K562 (cell line): ENCODE measurements at regions not wholly inside any gene's neighbourhood (a gene's known extent, or its start where the extent isn't known, plus 50 kb on each side); places are given as distances from the start of the nearest gene placed in this dataset.

Source experiments
- ATAC-seq: fragments of 200-7000 bp; cut with Tn5 transposase; 3 replicates; pipeline ENCODE4 v1.9.1; 2020; ENCODE audit warnings: moderate library complexity
- BruUV-seq: library from RNA; stranded (reverse); fragments of 400-500 nt; replicated peaks from 2 replicates; lab custom pipeline; 2021; lab: Mats Ljungman, UMichigan
- CTCF ChIA-PET: fragments of 300-600 bp; formaldehyde crosslinking; extraction: SDS; loops from one replicate; lab custom pipeline; 2021; ENCODE audit warnings: low intra/inter-chr PET ratio; lab: Yijun Ruan, JAX
- POLR2A ChIA-PET: fragments of 300-600, 350-650 bp; sonication (Branson Sonifier 250); formaldehyde crosslinking; extraction: SDS; loops from one replicate; lab custom pipeline; 2021; ENCODE audit warnings: antibody characterized with exemption, inconsistent platforms; lab: Yijun Ruan, JAX
- DNase-seq, 4 experiments: peaks; one replicate each; pipeline versions ENCODE4 v3.0.0 to v3.0.0-alpha.2; 2011 to 2018; ENCODE audit warnings: low spot score in 3 of 4, mixed read lengths in 3 of 4; ENCODE audit errors: extremely low read depth in 1 of 4
- FAIRE-seq: peaks from 2 replicates; lab custom pipeline; 2011; peaks lifted over from hg19 to GRCh38; lab: Jason Lieb, UNC
- H2AFZ ChIP-seq: 2 replicates; pipeline ENCODE4 v1.6.0; 2011; ENCODE audit warnings: low read depth, low read length, control low read depth, inconsistent platforms
- H3K27ac ChIP-seq: fragments of 200-600 bp; 3 replicates; pipeline ENCODE4 v1.8.0; 2011; ENCODE audit warnings: low read depth, mild to moderate bottlenecking, control low read depth, inconsistent platforms, low read length, moderate library complexity, mixed read lengths; ENCODE audit errors: extremely low read depth
- H3K27me3 ChIP-seq, 2 experiments: fragments of 300-600 bp in 1 of 2; 2 replicates in 1 of 2; 3 replicates in 1 of 2; pipeline versions ENCODE4 v1.6.0 to v1.8.0; 2011; ENCODE audit warnings: inconsistent platforms in 2 of 2, low read length in 2 of 2, mild to moderate bottlenecking in 1 of 2, mixed read lengths in 1 of 2, moderate library complexity in 1 of 2; ENCODE audit not compliant: control insufficient read depth in 2 of 2, insufficient read depth in 2 of 2
- H3K36me3 ChIP-seq: fragments of 300-600 bp; 3 replicates; pipeline ENCODE4 v1.8.0; 2011; ENCODE audit warnings: mild to moderate bottlenecking, low read length, inconsistent platforms; ENCODE audit not compliant: control insufficient read depth, insufficient read depth
- H3K4me1 ChIP-seq, 2 experiments: fragments of 200-600 bp in 1 of 2; replicated peaks in 1 of 2; 2 replicates in 1 of 2; 3 replicates in 1 of 2; pipeline versions ENCODE4 v1.5.1 to v1.8.0; 2011; ENCODE audit warnings: inconsistent platforms in 2 of 2, low read length in 2 of 2, mild to moderate bottlenecking in 1 of 2, mixed read lengths in 1 of 2, moderate library complexity in 1 of 2; ENCODE audit not compliant: control insufficient read depth in 2 of 2, insufficient read depth in 2 of 2
- H3K4me2 ChIP-seq: 2 replicates; pipeline ENCODE4 v1.6.1; 2011; ENCODE audit warnings: low read length, control low read depth, inconsistent platforms, mixed read lengths; ENCODE audit not compliant: insufficient read depth
- H3K4me3 ChIP-seq: fragments of 200-600 bp; sonication (generic), shearing (Covaris generic); 2 replicates; pipeline ENCODE4 v1.5.1; 2016; ENCODE audit warnings: control low read depth, inconsistent platforms
- H3K79me2 ChIP-seq: fragments of 200-600 bp; 3 replicates; pipeline ENCODE4 v1.8.0; 2011; ENCODE audit warnings: low read length, inconsistent platforms; ENCODE audit not compliant: control insufficient read depth, insufficient read depth
- H3K9ac ChIP-seq, 2 experiments: 2 replicates each; pipeline versions ENCODE4 v1.6.0 to v1.6.1; 2011; ENCODE audit warnings: low read depth in 2 of 2, low read length in 2 of 2, control low read depth in 1 of 2, inconsistent platforms in 1 of 2, mild to moderate bottlenecking in 1 of 2, mixed read lengths in 1 of 2; ENCODE audit not compliant: insufficient read depth in 1 of 2
- H3K9me1 ChIP-seq: one replicate; pipeline ENCODE4 v1.6.0; 2011; ENCODE audit warnings: inconsistent platforms, mild to moderate bottlenecking, low read length, moderate library complexity; ENCODE audit not compliant: control insufficient read depth, insufficient read depth
- H3K9me3 ChIP-seq: replicated peaks from 2 replicates; pipeline ENCODE4 v1.5.1; 2011; ENCODE audit warnings: low read depth, low read length, inconsistent platforms; ENCODE audit not compliant: control insufficient read depth, insufficient read depth
- H4K20me1 ChIP-seq: replicated peaks from 2 replicates; pipeline ENCODE4 v1.6.1; 2011; ENCODE audit warnings: low read length, inconsistent platforms, mixed read lengths; ENCODE audit not compliant: control insufficient read depth, insufficient read depth
- FOS ChIP-seq: IDR thresholded peaks from 3 replicates; pipeline ENCODE4 v1.6.1; 2011; ENCODE audit not compliant: insufficient read length; ENCODE audit errors: extremely low read depth
- RBM34 ChIP-seq: fragments of 200-400 bp; formaldehyde crosslinking; IDR thresholded peaks from 2 replicates; pipeline ENCODE4 v1.6.1; 2018; ENCODE audit warnings: low read length, borderline replicate concordance; ENCODE audit not compliant: insufficient read depth
- TBL1XR1 ChIP-seq, 2 experiments: IDR thresholded peaks; 2 replicates each; pipeline ENCODE4 v1.6.1; 2012; ENCODE audit warnings: improper control_type of control experiment in 2 of 2, low read length in 2 of 2, mild to moderate bottlenecking in 1 of 2
- TEAD4 ChIP-seq, 2 experiments: sonication (generic) in 1 of 2; formaldehyde crosslinking in 1 of 2; IDR thresholded peaks; 2 replicates each; pipeline versions ENCODE4 v1.6.1 to v1.8.0; 2012 to 2022; ENCODE audit warnings: borderline replicate concordance in 1 of 2, inconsistent platforms in 1 of 2, low read length in 1 of 2, mild to moderate bottlenecking in 1 of 2, missing genetic modification reagents in 1 of 2
- ZNF668 ChIP-seq: fragments of 250-450 bp; sonication (Bioruptor Pico); IDR thresholded peaks from 2 replicates; pipeline ENCODE4 v1.8.0; 2022; ENCODE audit warnings: mild to moderate bottlenecking, inconsistent platforms
- WGBS: fragments of 100-300 bp; shearing (Covaris generic); methylation state at CpG from one replicate; pipeline ENCODE4 v1.1.6; 2016; ENCODE audit warnings: low coverage, mixed read lengths; ENCODE audit not compliant: insufficient coverage; ENCODE audit errors: missing lambda C conversion rate; 5-methylcytosine and 5-hydroxymethylcytosine counted together
- in situ Hi-C: fragments of 300-500 bp; cut with MboI; formaldehyde crosslinking; loops from 4 replicates; pipeline ENCODE4 v1.15.0; 2018; ENCODE audit warnings: inconsistent platforms, mixed read lengths
- intact Hi-C: fragments of 100-400 bp; cut with micrococcal nuclease; formaldehyde crosslinking; loops from 2 replicates; pipeline ENCODE4 v1.14.2; 2022
- TF ChIP-seq, protein P1 (sequence below): IDR thresholded peaks from 3 replicates; pipeline ENCODE4 v1.6.1; 2011; ENCODE audit warnings: borderline replicate concordance, mild to moderate bottlenecking; ENCODE audit not compliant: insufficient read length, insufficient read depth
- TF ChIP-seq, protein P2 (sequence below): IDR thresholded peaks from 2 replicates; pipeline ENCODE4 v1.6.1; 2016; ENCODE audit warnings: missing genetic modification characterization, missing compliant biosample characterization

- Histone ChIP-seq H3K9ac (no peak overlapping the region), H3K36me3 (no peaks in the 10 kb centered on the region), H2AFZ (no peak overlapping the region), H3K9me3 (no peaks in the 10 kb centered on the region), H3K27ac (no peak overlapping the region), H3K27me3 (peaks cover 0 to 2% of the 10 kb centered on the region in 2 experiments; a peak in 2 of 5 replicates), H3K9me1 (no peaks in the 10 kb centered on the region), H3K4me2 (no peak overlapping the region), H4K20me1 (no peaks in the 10 kb centered on the region), H3K4me1 (no peaks in the 10 kb centered on the region), H3K79me2 (no peaks in the 10 kb centered on the region), H3K4me3 (no peak overlapping the region)
- TF ChIP-seq FOS (no peak), RBM34 (no peak), TBL1XR1 (IDR thresholded peaks at IDR 0.05; ENCODE audit: low read length in 2 of 2) (no peak), TEAD4 (IDR thresholded peaks at IDR 0.05; ENCODE audit: low read length) (no peak), TEAD4 (CRISPR knock-in tag; IDR thresholded peaks at IDR 0.05; ENCODE audit: borderline replicate concordance) (no peak), ZNF668 (CRISPR knock-in tag) (no peak)
- TF ChIP-seq, protein P1, sequence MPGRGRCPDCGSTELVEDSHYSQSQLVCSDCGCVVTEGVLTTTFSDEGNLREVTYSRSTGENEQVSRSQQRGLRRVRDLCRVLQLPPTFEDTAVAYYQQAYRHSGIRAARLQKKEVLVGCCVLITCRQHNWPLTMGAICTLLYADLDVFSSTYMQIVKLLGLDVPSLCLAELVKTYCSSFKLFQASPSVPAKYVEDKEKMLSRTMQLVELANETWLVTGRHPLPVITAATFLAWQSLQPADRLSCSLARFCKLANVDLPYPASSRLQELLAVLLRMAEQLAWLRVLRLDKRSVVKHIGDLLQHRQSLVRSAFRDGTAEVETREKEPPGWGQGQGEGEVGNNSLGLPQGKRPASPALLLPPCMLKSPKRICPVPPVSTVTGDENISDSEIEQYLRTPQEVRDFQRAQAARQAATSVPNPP = no peak
- TF ChIP-seq, protein P2, sequence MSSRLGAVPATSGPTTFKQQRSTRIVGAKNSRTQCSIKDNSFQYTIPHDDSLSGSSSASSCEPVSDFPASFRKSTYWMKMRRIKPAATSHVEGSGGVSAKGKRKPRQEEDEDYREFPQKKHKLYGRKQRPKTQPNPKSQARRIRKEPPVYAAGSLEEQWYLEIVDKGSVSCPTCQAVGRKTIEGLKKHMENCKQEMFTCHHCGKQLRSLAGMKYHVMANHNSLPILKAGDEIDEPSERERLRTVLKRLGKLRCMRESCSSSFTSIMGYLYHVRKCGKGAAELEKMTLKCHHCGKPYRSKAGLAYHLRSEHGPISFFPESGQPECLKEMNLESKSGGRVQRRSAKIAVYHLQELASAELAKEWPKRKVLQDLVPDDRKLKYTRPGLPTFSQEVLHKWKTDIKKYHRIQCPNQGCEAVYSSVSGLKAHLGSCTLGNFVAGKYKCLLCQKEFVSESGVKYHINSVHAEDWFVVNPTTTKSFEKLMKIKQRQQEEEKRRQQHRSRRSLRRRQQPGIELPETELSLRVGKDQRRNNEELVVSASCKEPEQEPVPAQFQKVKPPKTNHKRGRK (tag) = peak; percentile 93
- DNase-seq (no peak), FAIRE-seq (no peak), ATAC-seq (no peak)
- intact Hi-C loops = no loop called here
- ChIA-PET CTCF (no interaction called here), POLR2A (no interaction called here)
- 0% methylated on average over 3 of the region's 3 CpGs for WGBS
- no TSS peak for BruUV-seq
- in situ Hi-C loops = no loop called here
Observed at GRCh38 chr21:32907521-32907920, 118.2 kb upstream of the OLIG2 start.
